ENCODE measurements at regions not wholly inside any gene's neighbourhood (a gene's known extent, or its start where the extent isn't known, plus 50 kb on each side); places are given as distances from the start of the nearest gene placed in this dataset.
"Not testable (repeated sequence)": the region's sequence is repeated elsewhere in the genome, so short reads cannot be mapped to it uniquely, and the experiment has no call there.

GRCh38 chrX:35548003-35548402, 250.1 kb upstream of the MAGEB16 start:
- TF ChIP-seq CTCF, POLR2A, EP300 (IDR thresholded peaks at IDR 0.05): not testable (repeated sequence)
